Prostate gland (tissue), 2 donors: ENCODE measurements at regions not wholly inside any gene's neighbourhood (a gene's known extent, or its start where the extent isn't known, plus 50 kb on each side); places are given as distances from the start of the nearest gene placed in this dataset.

ENCODE experiments used
- DNase-seq: peaks from one replicate; pipeline ENCODE4 v3.0.0-alpha.2; 2019; ENCODE audit warnings: low spot score
- H3K27ac ChIP-seq, 2 donors: fragments of 200-600 bp; sonication (generic); 2 replicates each; pipeline ENCODE4 v1.5.1; 2017 to 2019
- H3K27me3 ChIP-seq: fragments of 200-600 bp; sonication (generic); replicated peaks from 2 replicates; pipeline ENCODE4 v1.5.1; 2019; ENCODE audit not compliant: insufficient read depth
- H3K36me3 ChIP-seq, 2 donors: fragments of 200-600 bp; sonication (generic); 1 replicate in 1 of 2; 2 replicates in 1 of 2; pipeline versions ENCODE4 v1.5.1 to v1.8.1; 2017 to 2019
- H3K4me1 ChIP-seq: fragments of 200-600 bp; sonication (generic); replicated peaks from 2 replicates; pipeline ENCODE4 v1.5.1; 2019
- H3K4me3 ChIP-seq, 2 donors: fragments of 200-600 bp; sonication (generic); 2 replicates each; pipeline ENCODE4 v1.5.1; 2017 to 2019
- H3K9me3 ChIP-seq: fragments of 200-600 bp; sonication (generic); 2 replicates; pipeline ENCODE4 v1.5.1; 2017
- POLR2A ChIP-seq: fragments of 450-650 bp; IDR thresholded peaks from one replicate; pipeline ENCODE4 v1.6.1; 2016; ENCODE audit warnings: antibody characterized with exemption, mild to moderate bottlenecking
- POLR2AphosphoS5 ChIP-seq: sonication (generic); formaldehyde crosslinking; IDR thresholded peaks from one replicate; pipeline ENCODE4 v1.6.1; 2017; ENCODE audit warnings: antibody characterized with exemption
- WGBS: methylation state at CpG from one replicate; pipeline ENCODE4 v1.1.5; 2018; 5-methylcytosine and 5-hydroxymethylcytosine counted together
- intact Hi-C: fragments of 100-400 bp; cut with DNase I; formaldehyde crosslinking; loops from one replicate; pipeline ENCODE4 v1.14.2; 2022
- TF ChIP-seq, protein P1 (sequence below), 4 experiments: fragments of 200-600 bp in 2 of 4; fragments of 450-650 bp in 2 of 4; sonication (generic) in 2 of 4; IDR thresholded peaks; 1 replicate in 3 of 4; 2 replicates in 1 of 4; pipeline ENCODE4 v1.5.1; 2016 to 2019; ENCODE audit warnings: antibody characterized with exemption in 4 of 4, mild to moderate bottlenecking in 2 of 4, moderate library complexity in 2 of 4

DNA sequence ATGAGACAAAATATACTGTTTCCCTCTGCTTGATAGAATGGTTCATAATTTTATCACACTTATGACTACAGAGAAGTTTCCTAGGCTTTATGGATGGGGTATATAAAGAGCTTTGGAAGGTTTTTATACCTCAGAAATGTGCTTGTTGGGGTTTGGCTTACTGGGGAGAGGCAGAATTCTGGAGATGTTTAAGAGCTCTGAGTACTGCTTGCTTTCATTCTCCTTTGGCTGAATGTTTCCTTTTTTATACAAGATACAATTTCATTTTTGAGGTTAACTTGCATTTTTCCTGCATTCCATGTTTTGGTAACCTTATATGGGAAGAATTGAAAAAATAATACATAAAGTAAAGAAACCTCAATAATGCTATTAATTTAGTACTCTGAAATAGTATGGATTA lies 157.7 kb upstream of the COL11A1 start:
- intact Hi-C loops: no loop called here
- H3K4me1 ChIP-seq: no peaks in the 10 kb centered on the region
- H3K27ac ChIP-seq: no peak overlapping the region

DNA sequence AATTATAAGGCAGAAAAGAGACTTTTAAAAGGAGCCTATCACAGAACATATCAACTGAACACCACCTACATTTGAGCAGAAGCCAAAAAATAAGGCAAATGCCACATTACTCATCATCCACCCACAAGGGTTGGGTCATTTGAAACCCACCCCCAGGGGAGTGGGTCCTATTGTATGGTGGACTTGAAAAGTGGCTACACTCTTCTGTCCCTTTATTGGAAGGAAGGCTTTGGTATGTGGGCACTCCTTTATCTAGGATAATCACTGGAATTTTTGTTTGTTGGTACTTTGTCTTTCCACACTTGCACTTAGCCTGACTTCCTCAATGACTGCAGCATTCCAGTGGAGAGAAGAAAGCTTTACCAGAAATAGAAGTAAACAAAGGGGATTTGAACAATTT lies 157.2 kb upstream of the COL11A1 start:
- H3K36me3 ChIP-seq: no peaks in the 10 kb centered on the region
- H3K4me3 ChIP-seq: no peak overlapping the region
- no peak overlapping the region for H3K27ac ChIP-seq
- no peaks in the 10 kb centered on the region for H3K4me1 ChIP-seq
- TF ChIP-seq, protein P1, sequence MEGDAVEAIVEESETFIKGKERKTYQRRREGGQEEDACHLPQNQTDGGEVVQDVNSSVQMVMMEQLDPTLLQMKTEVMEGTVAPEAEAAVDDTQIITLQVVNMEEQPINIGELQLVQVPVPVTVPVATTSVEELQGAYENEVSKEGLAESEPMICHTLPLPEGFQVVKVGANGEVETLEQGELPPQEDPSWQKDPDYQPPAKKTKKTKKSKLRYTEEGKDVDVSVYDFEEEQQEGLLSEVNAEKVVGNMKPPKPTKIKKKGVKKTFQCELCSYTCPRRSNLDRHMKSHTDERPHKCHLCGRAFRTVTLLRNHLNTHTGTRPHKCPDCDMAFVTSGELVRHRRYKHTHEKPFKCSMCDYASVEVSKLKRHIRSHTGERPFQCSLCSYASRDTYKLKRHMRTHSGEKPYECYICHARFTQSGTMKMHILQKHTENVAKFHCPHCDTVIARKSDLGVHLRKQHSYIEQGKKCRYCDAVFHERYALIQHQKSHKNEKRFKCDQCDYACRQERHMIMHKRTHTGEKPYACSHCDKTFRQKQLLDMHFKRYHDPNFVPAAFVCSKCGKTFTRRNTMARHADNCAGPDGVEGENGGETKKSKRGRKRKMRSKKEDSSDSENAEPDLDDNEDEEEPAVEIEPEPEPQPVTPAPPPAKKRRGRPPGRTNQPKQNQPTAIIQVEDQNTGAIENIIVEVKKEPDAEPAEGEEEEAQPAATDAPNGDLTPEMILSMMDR (IDR thresholded peaks at IDR 0.05): no peak
- no peak for TF ChIP-seq POLR2AphosphoS5
- TF ChIP-seq POLR2A: no peak
- no peaks in the 10 kb centered on the region for H3K27me3 ChIP-seq
- intact Hi-C loops: no loop called here
- H3K9me3 ChIP-seq: no peaks in the 10 kb centered on the region
- no peak for DNase-seq

More for the DNA sequence above, 157.7 kb upstream of the COL11A1 start:
- TF ChIP-seq, protein P1 (IDR thresholded peaks at IDR 0.05): no peak
- no peak for TF ChIP-seq POLR2A
- no peak for TF ChIP-seq POLR2AphosphoS5
- Histone ChIP-seq H3K9me3 (no peaks in the 10 kb centered on the region), H3K4me3 (no peak overlapping the region), H3K36me3 (no peaks in the 10 kb centered on the region), H3K27me3 (no peaks in the 10 kb centered on the region)
- DNase-seq: no peak

DNA sequence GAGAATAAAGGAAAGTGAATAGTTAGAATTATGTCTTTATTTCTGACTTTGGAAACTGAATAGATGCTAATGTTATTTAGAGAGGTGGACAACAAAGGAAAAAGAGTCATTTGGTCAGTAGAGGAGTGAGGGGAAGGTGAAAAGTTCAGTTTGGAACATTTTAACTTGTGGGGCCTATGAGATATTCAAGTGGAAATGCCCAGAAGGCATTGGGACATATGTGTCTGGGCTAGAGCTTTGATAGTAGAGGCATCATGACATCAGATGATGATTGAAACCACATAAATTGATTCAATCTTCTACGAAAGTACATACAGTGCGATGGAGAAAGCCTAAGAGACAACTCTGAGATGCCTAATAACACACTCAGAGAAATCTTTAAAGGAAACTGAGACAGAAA lies 151.7 kb upstream of the COL11A1 start:
- Histone ChIP-seq H3K27ac (no peak overlapping the region), H3K4me3 (no peak overlapping the region), H3K36me3 (no peaks in the 10 kb centered on the region), H3K9me3 (no peaks in the 10 kb centered on the region), H3K27me3 (no peaks in the 10 kb centered on the region), H3K4me1 (no peaks in the 10 kb centered on the region)
- WGBS: 87% methylated on average over 2 of the region's 2 CpGs
- intact Hi-C loops: no loop called here
- no peak for DNase-seq
- TF ChIP-seq POLR2AphosphoS5 (no peak), POLR2A (no peak)
- TF ChIP-seq, protein P1 (IDR thresholded peaks at IDR 0.05): no peak

DNA sequence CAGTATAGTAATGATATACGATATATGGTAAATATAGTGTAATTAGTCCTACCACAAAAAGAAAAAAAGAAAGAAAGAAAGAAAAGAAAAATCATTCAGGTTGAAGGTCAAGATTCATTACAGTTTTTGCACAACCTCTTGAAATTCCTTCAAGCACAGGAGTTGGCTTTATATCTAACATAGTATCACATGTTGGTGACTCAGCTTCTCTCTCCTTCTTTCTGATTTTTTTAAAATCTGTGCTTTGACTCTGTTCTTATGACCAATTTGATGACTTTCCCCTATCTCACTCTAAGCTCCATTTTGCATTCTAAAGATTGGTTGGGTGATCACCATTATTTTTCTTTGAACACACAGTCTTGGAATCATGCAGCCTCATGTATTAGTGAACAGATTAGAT lies 148.2 kb upstream of the COL11A1 start:
- H3K27me3 ChIP-seq: no peaks in the 10 kb centered on the region
- 100% methylated on average over 1 of the region's 1 CpG for WGBS

DNA sequence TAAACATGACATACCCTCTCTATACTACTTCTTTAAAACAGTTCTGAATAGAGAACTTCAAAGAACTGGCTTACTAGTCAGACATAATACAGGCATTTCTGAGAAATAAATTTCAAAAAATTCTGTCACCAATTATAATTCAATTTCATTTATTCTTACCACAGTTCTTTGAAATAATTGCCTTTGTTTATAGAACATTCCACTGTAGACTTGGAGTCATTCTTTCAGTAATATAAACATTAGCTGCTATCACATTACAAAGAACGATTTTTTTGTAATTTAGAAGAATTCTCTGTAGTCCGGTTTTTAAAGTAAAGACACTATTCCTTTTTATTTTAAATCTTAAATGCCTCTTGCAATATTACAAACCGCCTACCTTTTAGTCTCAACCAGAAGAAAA lies 146.4 kb upstream of the COL11A1 start:
- Histone ChIP-seq H3K36me3 (no peaks in the 10 kb centered on the region), H3K4me3 (no peak overlapping the region), H3K27ac (no peak overlapping the region), H3K9me3 (no peaks in the 10 kb centered on the region), H3K4me1 (no peaks in the 10 kb centered on the region), H3K27me3 (no peaks in the 10 kb centered on the region)
- intact Hi-C loops: no loop called here
- no peak for DNase-seq
- 32% methylated on average over 3 of the region's 3 CpGs for WGBS
- TF ChIP-seq, protein P1 (IDR thresholded peaks at IDR 0.05): no peak
- TF ChIP-seq POLR2A: no peak
- TF ChIP-seq POLR2AphosphoS5: no peak

More for the DNA sequence above, 148.2 kb upstream of the COL11A1 start:
- no peak overlapping the region for H3K27ac ChIP-seq
- TF ChIP-seq POLR2AphosphoS5: no peak
- no peak for TF ChIP-seq POLR2A
- TF ChIP-seq, protein P1 (IDR thresholded peaks at IDR 0.05): no peak
- DNase-seq: no peak
- no peaks in the 10 kb centered on the region for H3K4me1 ChIP-seq
- intact Hi-C loops: no loop called here
- H3K9me3 ChIP-seq: no peaks in the 10 kb centered on the region
- no peaks in the 10 kb centered on the region for H3K36me3 ChIP-seq
- H3K4me3 ChIP-seq: no peak overlapping the region
